Keratinocyte (primary cell): ENCODE measurements at regions not wholly inside any gene's neighbourhood (a gene's known extent, or its start where the extent isn't known, plus 50 kb on each side); places are given as distances from the start of the nearest gene placed in this dataset.

ENCODE experiments used
- DNase-seq: peaks from one replicate; pipeline ENCODE4 v3.0.0-alpha.2; 2011; ENCODE audit warnings: low read depth, missing footprints, low spot score
- FAIRE-seq: peaks from 2 replicates; lab custom pipeline; 2011; peaks lifted over from hg19 to GRCh38; lab: Jason Lieb, UNC
- H2AFZ ChIP-seq: 2 replicates; pipeline ENCODE4 v1.6.0; 2012; ENCODE audit warnings: low read length, control low read depth, inconsistent platforms; ENCODE audit not compliant: control insufficient read depth
- H3K27ac ChIP-seq: 2 replicates; pipeline ENCODE4 v1.5.1; 2011; ENCODE audit warnings: low read length; ENCODE audit not compliant: control insufficient read depth, insufficient read depth
- H3K27me3 ChIP-seq: 3 replicates; pipeline ENCODE4 v1.6.0; 2011; ENCODE audit warnings: low read length; ENCODE audit not compliant: control insufficient read depth, insufficient read depth; ENCODE audit errors: extremely low read depth
- H3K36me3 ChIP-seq, 2 experiments: 2 replicates in 1 of 2; 3 replicates in 1 of 2; pipeline ENCODE4 v1.5.1; 2011; ENCODE audit warnings: low read length in 2 of 2, mild to moderate bottlenecking in 1 of 2; ENCODE audit not compliant: control insufficient read depth in 2 of 2, insufficient read depth in 2 of 2; ENCODE audit errors: extremely low read depth in 1 of 2
- H3K4me1 ChIP-seq: 3 replicates; pipeline ENCODE4 v1.5.1; 2011; ENCODE audit warnings: low read length; ENCODE audit not compliant: control insufficient read depth, insufficient read depth; ENCODE audit errors: extremely low read depth
- H3K4me2 ChIP-seq: 3 replicates; pipeline ENCODE4 v1.6.0; 2011; ENCODE audit warnings: low read depth, low read length; ENCODE audit not compliant: control insufficient read depth, insufficient read depth; ENCODE audit errors: extremely low read depth
- H3K4me3 ChIP-seq, 3 experiments: fragments of 200-600 bp in 1 of 3; sonication (generic) in 1 of 3; 2 replicates in 2 of 3; 3 replicates in 1 of 3; pipeline ENCODE4 v1.5.1; 2011 to 2016; ENCODE audit warnings: low read length in 3 of 3, mild to moderate bottlenecking in 3 of 3, control low read depth in 2 of 3, inconsistent platforms in 1 of 3, low read depth in 1 of 3, mixed read lengths in 1 of 3, mixed run types in 1 of 3, moderate library complexity in 1 of 3; ENCODE audit not compliant: control insufficient read depth in 2 of 3, insufficient read depth in 2 of 3; ENCODE audit errors: extremely low read depth in 1 of 3
- H3K79me2 ChIP-seq: 2 replicates; pipeline ENCODE4 v1.6.0; 2012; ENCODE audit warnings: low read length; ENCODE audit not compliant: control insufficient read depth, insufficient read depth
- H3K9ac ChIP-seq: 3 replicates; pipeline ENCODE4 v1.6.0; 2011; ENCODE audit warnings: low read length; ENCODE audit not compliant: control insufficient read depth, insufficient read depth; ENCODE audit errors: extremely low read depth
- H3K9me1 ChIP-seq: 3 replicates; pipeline ENCODE4 v1.6.0; 2011; ENCODE audit warnings: low read length; ENCODE audit not compliant: control insufficient read depth, insufficient read depth; ENCODE audit errors: extremely low read depth
- H3K9me3 ChIP-seq: 2 replicates; pipeline ENCODE4 v1.5.1; 2012; ENCODE audit warnings: low read depth, low read length; ENCODE audit not compliant: control insufficient read depth
- H4K20me1 ChIP-seq: 3 replicates; pipeline ENCODE4 v1.6.0; 2011; ENCODE audit warnings: low read length; ENCODE audit not compliant: control insufficient read depth, insufficient read depth; ENCODE audit errors: extremely low read depth
- CTCF ChIP-seq, 3 experiments: IDR thresholded peaks in 1 of 3; conservative IDR thresholded peaks in 1 of 3; optimal IDR thresholded peaks in 1 of 3; 2 replicates in 2 of 3; 3 replicates in 1 of 3; pipeline versions ENCODE3 to v1.5.1; 2011; ENCODE audit warnings: low read length in 3 of 3, mild to moderate bottlenecking in 3 of 3, moderate library complexity in 2 of 3, control low read depth in 1 of 3, inconsistent platforms in 1 of 3; ENCODE audit not compliant: insufficient read depth in 2 of 3; ENCODE audit errors: extremely low read depth in 1 of 3
- EZH2 ChIP-seq: IDR thresholded peaks from one replicate; pipeline ENCODE4 v1.6.1; 2012; ENCODE audit warnings: inconsistent platforms, mild to moderate bottlenecking, low read length, moderate library complexity
- dilution Hi-C: fragments of 300-500 bp; cut with MboI; formaldehyde crosslinking; loops from one replicate; pipeline ENCODE4 v1.7.0; 2020; ENCODE audit warnings: low sequenced_read_pairs; ENCODE audit not compliant: extremely low pct_ligation_motif_present

- H3K9me1 ChIP-seq, result no peaks in the 10 kb centered on the region
- H3K36me3 ChIP-seq, result no peaks in the 10 kb centered on the region
- TF ChIP-seq EZH2, result no peak
- no peak for TF ChIP-seq CTCF (optimal IDR thresholded peaks at IDR 0.05 in 1 of 3, IDR thresholded peaks at IDR 0.05 in 1 of 3, conservative IDR thresholded peaks at IDR 0.05 in 1 of 3; ENCODE audit: extremely low read depth in 1 of 3, insufficient read depth in 2 of 3, low read length in 3 of 3)
- dilution Hi-C loops, result no loop called here
- no peak overlapping the region for H3K4me3 ChIP-seq
- no peak overlapping the region for H3K4me2 ChIP-seq
- H3K9ac ChIP-seq, result no peak overlapping the region
- H4K20me1 ChIP-seq, result no peaks in the 10 kb centered on the region
- FAIRE-seq, result no peak
- H3K27ac ChIP-seq, result no peak overlapping the region
- H3K27me3 ChIP-seq, result no peaks in the 10 kb centered on the region
- no peak for DNase-seq
- H3K4me1 ChIP-seq, result no peaks in the 10 kb centered on the region
- no peak overlapping the region for H2AFZ ChIP-seq
- H3K9me3 ChIP-seq, result no peaks in the 10 kb centered on the region
- H3K79me2 ChIP-seq, result no peaks in the 10 kb centered on the region
These were observed 1232.5 kb upstream of the SEL1L start for GRCh38 chr14:82766123-82766522.

GRCh38 chr14:82766996-82767395 is 1233.3 kb upstream of the SEL1L start:
- TF ChIP-seq EZH2, result no peak
- no peak for TF ChIP-seq CTCF (optimal IDR thresholded peaks at IDR 0.05 in 1 of 3, IDR thresholded peaks at IDR 0.05 in 1 of 3, conservative IDR thresholded peaks at IDR 0.05 in 1 of 3; ENCODE audit: extremely low read depth in 1 of 3, insufficient read depth in 2 of 3, low read length in 3 of 3)
- Histone ChIP-seq H3K9me1 (no peaks in the 10 kb centered on the region), H3K27me3 (no peaks in the 10 kb centered on the region), H3K36me3 (no peaks in the 10 kb centered on the region), H3K4me1 (no peaks in the 10 kb centered on the region), H3K4me3 (no peak overlapping the region), H2AFZ (no peak overlapping the region), H3K79me2 (no peaks in the 10 kb centered on the region), H3K27ac (no peak overlapping the region), H3K9ac (no peak overlapping the region), H3K9me3 (no peaks in the 10 kb centered on the region), H4K20me1 (no peaks in the 10 kb centered on the region), H3K4me2 (no peak overlapping the region)
- FAIRE-seq (no peak), DNase-seq (no peak)
- dilution Hi-C loops, result no loop called here
